Stomach (tissue), 8 donors: ENCODE measurements at regions not wholly inside any gene's neighbourhood (a gene's known extent, or its start where the extent isn't known, plus 50 kb on each side); places are given as distances from the start of the nearest gene placed in this dataset.

Experiments
- DNase-seq, 2 donors: peaks; one replicate each; pipeline versions ENCODE4 v3.0.0 to v3.0.0-alpha.2; 2013 to 2019
- H3K27ac ChIP-seq, 5 donors: fragments of 200-600 bp in 4 of 5; sonication (generic) in 4 of 5; one replicate each; pipeline ENCODE4 v1.5.1; 2013 to 2019; ENCODE audit warnings: mild to moderate bottlenecking in 1 of 5, moderate library complexity in 1 of 5
- H3K27me3 ChIP-seq, 3 donors: fragments of 200-600 bp; sonication (generic); one replicate each; pipeline ENCODE4 v1.5.1; 2017 to 2019; ENCODE audit warnings: mixed run types in 1 of 3
- H3K36me3 ChIP-seq, 4 donors: fragments of 200-600 bp; sonication (generic); 1 replicate in 3 of 4; 2 replicates in 1 of 4; pipeline ENCODE4 v1.5.1; 2016 to 2019
- H3K4me1 ChIP-seq, 4 donors: fragments of 200-600 bp; sonication (generic); one replicate each; pipeline ENCODE4 v1.5.1; 2016 to 2019
- H3K4me3 ChIP-seq, 4 donors: fragments of 200-600 bp; sonication (generic) in 3 of 4; one replicate each; pipeline ENCODE4 v1.5.1; 2016 to 2019; ENCODE audit warnings: mild to moderate bottlenecking in 1 of 4
- H3K9me3 ChIP-seq, 4 donors: fragments of 200-600 bp; sonication (generic); one replicate each; pipeline ENCODE4 v1.5.1; 2016 to 2019
- CTCF ChIP-seq, 7 experiments: fragments of 450-650 bp in 4 of 7; fragments of 200-600 bp in 3 of 7; sonication (generic) in 3 of 7; IDR thresholded peaks; one replicate each; pipeline ENCODE4 v1.5.1; 2016 to 2019; ENCODE audit warnings: antibody characterized with exemption in 7 of 7, control low read depth in 2 of 7, mild to moderate bottlenecking in 1 of 7
- EP300 ChIP-seq: sonication (generic); formaldehyde crosslinking; IDR thresholded peaks from one replicate; pipeline ENCODE4 v1.6.1; 2017; ENCODE audit warnings: antibody characterized with exemption
- POLR2A ChIP-seq, 4 donors: fragments of 450-650 bp; IDR thresholded peaks; one replicate each; pipeline ENCODE4 v1.6.1; 2016; ENCODE audit warnings: antibody characterized with exemption in 4 of 4, control low read depth in 2 of 4, mild to moderate bottlenecking in 1 of 4, moderate library complexity in 1 of 4
- POLR2AphosphoS5 ChIP-seq, 3 donors: sonication (generic); formaldehyde crosslinking; IDR thresholded peaks; one replicate each; pipeline ENCODE4 v1.6.1; 2016; ENCODE audit warnings: antibody characterized with exemption in 3 of 3
- WGBS, 5 donors: extraction: QIAGEN DNeasy Blood & Tissue Kit in 3 of 5; methylation state at CpG; one replicate each; pipeline versions ENCODE4 v1.1.5 to v1.1.7; 2013 to 2018; 5-methylcytosine and 5-hydroxymethylcytosine counted together
- intact Hi-C: fragments of 100-400 bp; cut with DNase I; formaldehyde crosslinking; loops from one replicate; pipeline ENCODE4 v1.15.1; 2023; ENCODE audit warnings: low total_unique reads
- donor health status: healthy with polysubstance abuse.
- donor health status: Bipolar disorder and iron deficiency.
- donor health status: healthy.

GRCh38 chr1:29906927-29907326, 670.6 kb downstream of the PTPRU start:
- H3K4me1 ChIP-seq: no peaks in the 10 kb centered on the region
- H3K36me3 ChIP-seq: no peaks in the 10 kb centered on the region
- H3K4me3 ChIP-seq: no peak overlapping the region
- no peak overlapping the region for H3K27ac ChIP-seq
- no peak for DNase-seq
- WGBS, 5 donors: 73 to 78% (median 76%) methylated on average over 6 of the region's 6 CpGs
- H3K27me3 ChIP-seq: peaks cover 0 to 51% (median 0%) of the 10 kb centered on the region in 3 donors
- H3K9me3 ChIP-seq: no peaks in the 10 kb centered on the region
- TF ChIP-seq EP300: no peak
- TF ChIP-seq POLR2A (IDR thresholded peaks at IDR 0.05): no peak
- no peak for TF ChIP-seq CTCF (IDR thresholded peaks at IDR 0.05)
- TF ChIP-seq POLR2AphosphoS5 (IDR thresholded peaks at IDR 0.05): no peak
- intact Hi-C loops: no loop called here

GRCh38 chr1:29903548-29904166, 667.3 kb downstream of the PTPRU start:
- 76 to 84% (median 79%) methylated on average over 5 of the region's 5 CpGs for WGBS, 5 donors
- intact Hi-C loops: no loop called here

GRCh38 chr1:29901624-29902325, 665.5 kb downstream of the PTPRU start:
- intact Hi-C loops: no loop called here
- Histone ChIP-seq H3K36me3 (no peaks in the 10 kb centered on the region), H3K27me3 (peaks cover 0 to 61% (median 0%) of the 10 kb centered on the region in 3 donors), H3K27ac (no peak overlapping the region), H3K9me3 (no peaks in the 10 kb centered on the region), H3K4me1 (peaks cover 0 to 9% (median 0%) of the 10 kb centered on the region in 4 donors), H3K4me3 (no peak overlapping the region)
- peak in 1 of 2 donors; percentile 24 for DNase-seq
- no peak for TF ChIP-seq POLR2A (IDR thresholded peaks at IDR 0.05)
- no peak for TF ChIP-seq CTCF (IDR thresholded peaks at IDR 0.05)
- WGBS, 5 donors: 24 to 28% (median 26%) methylated on average over 10 to 12 of the region's 12 CpGs

More at GRCh38 chr1:29903548-29904166, 667.3 kb downstream of the PTPRU start:
- Histone ChIP-seq H3K27me3 (peaks cover 0 to 62% (median 0%) of the 10 kb centered on the region in 3 donors), H3K4me3 (no peak overlapping the region), H3K27ac (no peak overlapping the region), H3K9me3 (no peaks in the 10 kb centered on the region), H3K4me1 (peaks cover 0 to 9% (median 0%) of the 10 kb centered on the region in 4 donors), H3K36me3 (no peaks in the 10 kb centered on the region)
- TF ChIP-seq EP300 (no peak), POLR2AphosphoS5 (IDR thresholded peaks at IDR 0.05) (no peak), CTCF (IDR thresholded peaks at IDR 0.05) (no peak), POLR2A (IDR thresholded peaks at IDR 0.05) (no peak)
- no peak for DNase-seq

GRCh38 chr1:29900712-29901111, 664.4 kb downstream of the PTPRU start:
- Histone ChIP-seq H3K27me3 (peaks cover 0 to 68% (median 3%) of the 10 kb centered on the region in 3 donors), H3K36me3 (no peaks in the 10 kb centered on the region), H3K9me3 (no peaks in the 10 kb centered on the region), H3K27ac (no peak overlapping the region), H3K4me3 (no peak overlapping the region), H3K4me1 (peaks cover 0 to 9% (median 0%) of the 10 kb centered on the region in 4 donors)
- peak in 1 of 2 donors; percentile 38 for DNase-seq
- TF ChIP-seq POLR2A (IDR thresholded peaks at IDR 0.05) (no peak), CTCF (IDR thresholded peaks at IDR 0.05) (no peak), EP300 (no peak), POLR2AphosphoS5 (IDR thresholded peaks at IDR 0.05) (no peak)
- intact Hi-C loops: no loop called here
- 63 to 74% (median 67%) methylated on average over 3 of the region's 3 CpGs for WGBS, 5 donors
